Right lobe of liver (tissue), 6 donors: ENCODE measurements at regions not wholly inside any gene's neighbourhood (a gene's known extent, or its start where the extent isn't known, plus 50 kb on each side); places are given as distances from the start of the nearest gene placed in this dataset.

Experiments
- ATAC-seq, 4 donors: fragments of 200-7000 bp; cut with Tn5 transposase; one replicate each; pipeline ENCODE4 v1.9.1; 2020; ENCODE audit warnings: mild to moderate bottlenecking in 4 of 4, moderate library complexity in 4 of 4
- DNase-seq, 3 donors: peaks; one replicate each; pipeline ENCODE4 v3.0.0-alpha.2; 2020
- H3K27ac ChIP-seq, 3 donors: fragments of 200-600 bp; one replicate each; pipeline ENCODE4 v1.8.0; 2022
- H3K27me3 ChIP-seq, 2 donors: fragments of 200-600 bp; one replicate each; pipeline ENCODE4 v1.8.0; 2022
- H3K36me3 ChIP-seq, 4 donors: fragments of 200-600 bp; sonication (generic) in 1 of 4; one replicate each; pipeline versions ENCODE4 v1.5.1 to v1.8.0; 2017 to 2022; ENCODE audit warnings: control low read depth in 1 of 4
- H3K4me1 ChIP-seq, 4 donors: fragments of 200-600 bp; sonication (generic) in 1 of 4; one replicate each; pipeline versions ENCODE4 v1.5.1 to v1.8.0; 2017 to 2022; ENCODE audit warnings: control low read depth in 1 of 4
- H3K4me3 ChIP-seq, 3 donors: fragments of 200-600 bp; one replicate each; pipeline ENCODE4 v1.8.0; 2022
- H3K9me3 ChIP-seq, 4 donors: fragments of 200-600 bp; sonication (generic) in 1 of 4; one replicate each; pipeline versions ENCODE4 v1.5.1 to v1.8.0; 2017 to 2022; ENCODE audit warnings: control low read depth in 1 of 4
- CTCF ChIP-seq, 4 donors: fragments of 200-600 bp in 3 of 4; fragments of 450-650 bp in 1 of 4; IDR thresholded peaks; one replicate each; pipeline versions ENCODE4 v1.5.1 to v1.8.0; 2016 to 2022; ENCODE audit warnings: antibody characterized with exemption in 4 of 4, mild to moderate bottlenecking in 2 of 4
- POLR2A ChIP-seq: fragments of 450-650 bp; IDR thresholded peaks from one replicate; pipeline ENCODE4 v1.6.1; 2017; ENCODE audit warnings: antibody characterized with exemption, mild to moderate bottlenecking
- WGBS: methylation state at CpG from one replicate; pipeline ENCODE4 v1.1.6; 2018; ENCODE audit warnings: low coverage, low lambda C conversion rate; ENCODE audit not compliant: insufficient coverage; ENCODE audit errors: missing lambda C conversion rate; 5-methylcytosine and 5-hydroxymethylcytosine counted together
- intact Hi-C, 2 donors: fragments of 100-400 bp; cut with DNase I; formaldehyde crosslinking; loops; one replicate each; pipeline versions ENCODE4 v1.11.2 to v1.14.1; 2022
- donor health status: DM: no; HTN: yes; CAD: no.
- donor health status: DM: no; HTN: no; CAD: no.
- donor health status: DM: no; HTN: no; CAD: no.
- donor health status: DM: no; HTN: yes; CAD: no.
- donor health status: DM: no; HTN: yes; CAD: no.

GRCh38 chr7:32364581-32364980, 125.6 kb downstream of the LSM5 start:
- intact Hi-C loops = no loop called here
- Histone ChIP-seq H3K27ac (no peak overlapping the region), H3K27me3 (no peaks in the 10 kb centered on the region), H3K4me3 (no peak overlapping the region), H3K4me1 (no peaks in the 10 kb centered on the region), H3K9me3 (no peaks in the 10 kb centered on the region), H3K36me3 (no peaks in the 10 kb centered on the region)
- ATAC-seq = no peak
- WGBS = no CpG with 5 or more reads among the region's 4 CpGs
- TF ChIP-seq POLR2A (no peak), CTCF (IDR thresholded peaks at IDR 0.05) (no peak)
- no peak for DNase-seq

GRCh38 chr7:32360127-32360526, 130.1 kb downstream of the LSM5 start:
- H3K9me3 ChIP-seq = no peaks in the 10 kb centered on the region
- H3K27ac ChIP-seq = no peak overlapping the region
- intact Hi-C loops = no loop called here
- ATAC-seq (no peak), DNase-seq (no peak)
- no peak overlapping the region for H3K4me3 ChIP-seq
- no peaks in the 10 kb centered on the region for H3K4me1 ChIP-seq
- H3K27me3 ChIP-seq = no peaks in the 10 kb centered on the region
- H3K36me3 ChIP-seq = no peaks in the 10 kb centered on the region
- WGBS = 67% methylated on average over 4 of the region's 5 CpGs
- no peak for TF ChIP-seq POLR2A
- no peak for TF ChIP-seq CTCF (IDR thresholded peaks at IDR 0.05)

GRCh38 chr7:32357535-32358277, 132.5 kb downstream of the LSM5 start:
- H3K9me3 ChIP-seq = no peaks in the 10 kb centered on the region
- no peak for TF ChIP-seq POLR2A
- TF ChIP-seq CTCF (IDR thresholded peaks at IDR 0.05) = no peak
- no peak overlapping the region for H3K4me3 ChIP-seq
- H3K36me3 ChIP-seq = no peaks in the 10 kb centered on the region
- H3K27me3 ChIP-seq = no peaks in the 10 kb centered on the region
- H3K27ac ChIP-seq = no peak overlapping the region
- intact Hi-C loops = no loop called here
- DNase-seq (no peak), ATAC-seq (peak in 1 of 4 donors; percentile 57)
- WGBS = 30% methylated on average over 8 of the region's 8 CpGs
- no peaks in the 10 kb centered on the region for H3K4me1 ChIP-seq

GRCh38 chr7:32347244-32347828, 142.8 kb downstream of the LSM5 start:
- H3K4me3 ChIP-seq = no peak overlapping the region
- TF ChIP-seq CTCF (IDR thresholded peaks at IDR 0.05) = peak; percentile 43 to 54 (median 50)
- TF ChIP-seq POLR2A = no peak
- no peak overlapping the region for H3K27ac ChIP-seq
- H3K36me3 ChIP-seq = no peaks in the 10 kb centered on the region
- no peaks in the 10 kb centered on the region for H3K9me3 ChIP-seq
- H3K27me3 ChIP-seq = no peaks in the 10 kb centered on the region
- WGBS = 76% methylated on average over 2 of the region's 2 CpGs
- H3K4me1 ChIP-seq = no peaks in the 10 kb centered on the region
- intact Hi-C loops = no loop called here
- DNase-seq (no peak), ATAC-seq (peak in 2 of 4 donors; percentile 29 to 38)
